ENCODE measurements at regions not wholly inside any gene's neighbourhood (a gene's known extent, or its start where the extent isn't known, plus 50 kb on each side); places are given as distances from the start of the nearest gene placed in this dataset.

DNA sequence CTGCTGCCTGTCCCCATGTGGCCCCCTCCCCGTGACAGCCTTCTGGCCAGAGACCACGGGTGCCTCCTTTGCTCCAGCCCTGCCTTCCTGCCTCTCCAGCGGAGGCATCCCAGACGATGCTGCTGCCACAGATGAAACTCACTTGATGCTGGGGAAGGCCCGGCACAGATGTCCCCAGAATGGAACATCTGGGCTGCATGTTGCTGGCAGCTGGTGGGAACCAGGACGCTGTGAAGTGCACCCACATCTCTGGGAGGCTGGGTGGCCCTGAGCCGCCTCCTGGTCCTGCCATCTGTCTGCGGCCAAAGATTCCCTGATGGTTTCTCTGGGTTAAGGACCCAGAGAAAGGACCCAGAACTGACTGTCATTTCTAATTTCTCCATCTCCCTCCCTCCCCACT lies 51.9 kb upstream of the PTPRS start:
- Histone ChIP-seq H2AFZ (ENCODE audit: low read length, unreplicated experiment) (no peak overlapping the region), H3K4me1 (ENCODE audit: control insufficient read depth, insufficient read depth, low read length, unreplicated experiment) (no peaks in the 10 kb centered on the region), H3K79me2 (ENCODE audit: control insufficient read depth, insufficient read depth, low read length, unreplicated experiment) (no peaks in the 10 kb centered on the region), H3K36me3 (ENCODE audit: insufficient read depth, low read length) (no peaks in the 10 kb centered on the region), H3K27ac (ENCODE audit: low read depth, low read length) (no peak overlapping the region), H3K27me3 (ENCODE audit: insufficient read depth, low read length) (peaks cover 57% of the 10 kb centered on the region), H3K4me3 (ENCODE audit: low read depth, low read length) (no peak overlapping the region)

GRCh38 chr19:5393088-5393487 lies 52.5 kb upstream of the PTPRS start:
- peaks cover 61% of the 10 kb centered on the region for H3K27me3 ChIP-seq (ENCODE audit: insufficient read depth, low read length)
- no peaks in the 10 kb centered on the region for H3K79me2 ChIP-seq (ENCODE audit: control insufficient read depth, insufficient read depth, low read length, unreplicated experiment)
- H3K4me1 ChIP-seq (ENCODE audit: control insufficient read depth, insufficient read depth, low read length, unreplicated experiment), result no peaks in the 10 kb centered on the region
- H2AFZ ChIP-seq (ENCODE audit: low read length, unreplicated experiment), result no peak overlapping the region
- H3K27ac ChIP-seq (ENCODE audit: low read depth, low read length), result no peak overlapping the region
- no peaks in the 10 kb centered on the region for H3K36me3 ChIP-seq (ENCODE audit: insufficient read depth, low read length)
- no peak overlapping the region for H3K4me3 ChIP-seq (ENCODE audit: low read depth, low read length)

DNA sequence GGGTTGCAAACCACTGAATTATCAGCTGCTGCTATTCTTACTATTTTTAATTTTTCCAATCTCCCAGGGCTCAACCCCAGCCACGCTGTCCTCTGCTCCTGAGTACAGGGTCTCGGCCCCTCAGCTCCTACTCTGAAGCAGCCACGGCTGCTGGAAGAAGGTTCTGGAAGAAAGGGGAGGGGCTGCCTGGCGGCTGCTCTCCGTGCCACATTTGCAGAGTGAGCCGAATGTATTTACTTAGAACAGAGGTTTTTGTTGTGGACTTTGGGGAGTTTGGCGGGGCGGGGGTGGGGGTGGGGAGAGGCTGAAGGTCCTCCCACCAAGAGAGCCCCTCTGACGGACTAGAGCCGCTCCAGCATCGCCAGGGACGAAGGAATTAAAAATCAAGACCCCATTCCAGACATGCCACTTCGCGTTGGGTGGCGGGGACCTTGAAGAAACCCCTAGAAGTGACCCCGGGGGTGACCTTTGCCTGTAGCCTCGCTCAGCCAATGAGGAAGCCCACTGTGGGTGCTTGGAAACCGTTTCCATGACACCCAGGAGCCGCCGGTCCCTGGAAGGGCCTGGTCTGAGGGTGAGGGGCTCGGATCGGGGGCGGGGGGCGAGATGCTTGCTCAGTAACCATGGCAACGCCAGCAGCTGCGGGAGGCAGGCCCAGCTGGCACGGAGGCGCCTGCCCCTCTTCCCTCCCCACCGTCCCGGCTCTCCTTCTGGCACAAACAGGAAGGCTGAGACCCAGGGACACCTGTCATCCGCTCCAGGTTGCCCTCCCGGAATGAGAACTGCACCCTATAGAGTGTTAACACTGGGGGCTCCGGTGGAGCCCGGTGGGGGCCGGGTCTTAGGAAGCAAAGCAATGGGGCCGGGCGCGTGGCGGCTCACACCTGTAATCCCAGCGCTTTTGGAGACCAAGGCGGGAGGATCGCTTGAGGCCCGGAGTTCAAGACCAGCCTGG lies 54.2 kb upstream of the PTPRS start:
- Histone ChIP-seq H3K27ac (ENCODE audit: low read depth, low read length) (no peak overlapping the region), H3K79me2 (ENCODE audit: control insufficient read depth, insufficient read depth, low read length, unreplicated experiment) (no peaks in the 10 kb centered on the region), H3K36me3 (ENCODE audit: insufficient read depth, low read length) (no peaks in the 10 kb centered on the region), H2AFZ (ENCODE audit: low read length, unreplicated experiment) (no peak overlapping the region), H3K4me1 (ENCODE audit: control insufficient read depth, insufficient read depth, low read length, unreplicated experiment) (no peaks in the 10 kb centered on the region), H3K4me3 (ENCODE audit: low read depth, low read length) (no peak overlapping the region), H3K27me3 (ENCODE audit: insufficient read depth, low read length) (peaks cover 66% of the 10 kb centered on the region)

DNA sequence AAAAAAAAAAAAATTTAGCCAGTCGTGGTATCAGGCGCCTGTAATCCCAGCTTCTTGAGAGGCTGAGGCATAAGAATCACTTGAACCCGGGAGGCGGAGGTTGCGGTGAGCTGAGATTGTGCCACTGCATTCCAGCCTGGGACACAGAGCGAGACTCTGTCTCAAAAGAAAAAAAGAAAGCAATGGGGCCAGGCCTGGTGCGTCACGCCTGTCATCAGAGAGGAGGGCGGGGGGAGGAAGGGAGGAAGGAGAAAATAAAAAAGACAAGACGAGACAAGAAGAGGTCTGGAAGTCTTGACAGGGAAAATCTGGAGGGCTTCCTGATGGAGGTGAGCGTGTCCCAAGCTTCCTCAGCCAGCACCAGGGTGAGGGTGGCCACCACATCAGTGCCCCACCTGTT lies 54.9 kb upstream of the PTPRS start:
- H2AFZ ChIP-seq (ENCODE audit: low read length, unreplicated experiment), result no peak overlapping the region
- H3K79me2 ChIP-seq (ENCODE audit: control insufficient read depth, insufficient read depth, low read length, unreplicated experiment), result no peaks in the 10 kb centered on the region
- peaks cover 66% of the 10 kb centered on the region for H3K27me3 ChIP-seq (ENCODE audit: insufficient read depth, low read length)
- H3K4me1 ChIP-seq (ENCODE audit: control insufficient read depth, insufficient read depth, low read length, unreplicated experiment), result no peaks in the 10 kb centered on the region
- no peak overlapping the region for H3K27ac ChIP-seq (ENCODE audit: low read depth, low read length)
- H3K4me3 ChIP-seq (ENCODE audit: low read depth, low read length), result no peak overlapping the region
- H3K36me3 ChIP-seq (ENCODE audit: insufficient read depth, low read length), result no peaks in the 10 kb centered on the region

GRCh38 chr19:5396096-5396939 lies 55.7 kb upstream of the PTPRS start:
- H2AFZ ChIP-seq (ENCODE audit: low read length, unreplicated experiment), result no peak overlapping the region
- no peak overlapping the region for H3K27ac ChIP-seq (ENCODE audit: low read depth, low read length)
- H3K27me3 ChIP-seq (ENCODE audit: insufficient read depth, low read length), result peaks cover 66% of the 10 kb centered on the region
- no peaks in the 10 kb centered on the region for H3K79me2 ChIP-seq (ENCODE audit: control insufficient read depth, insufficient read depth, low read length, unreplicated experiment)
- H3K4me1 ChIP-seq (ENCODE audit: control insufficient read depth, insufficient read depth, low read length, unreplicated experiment), result no peaks in the 10 kb centered on the region
- H3K36me3 ChIP-seq (ENCODE audit: insufficient read depth, low read length), result no peaks in the 10 kb centered on the region
- H3K4me3 ChIP-seq (ENCODE audit: low read depth, low read length), result no peak overlapping the region

DNA sequence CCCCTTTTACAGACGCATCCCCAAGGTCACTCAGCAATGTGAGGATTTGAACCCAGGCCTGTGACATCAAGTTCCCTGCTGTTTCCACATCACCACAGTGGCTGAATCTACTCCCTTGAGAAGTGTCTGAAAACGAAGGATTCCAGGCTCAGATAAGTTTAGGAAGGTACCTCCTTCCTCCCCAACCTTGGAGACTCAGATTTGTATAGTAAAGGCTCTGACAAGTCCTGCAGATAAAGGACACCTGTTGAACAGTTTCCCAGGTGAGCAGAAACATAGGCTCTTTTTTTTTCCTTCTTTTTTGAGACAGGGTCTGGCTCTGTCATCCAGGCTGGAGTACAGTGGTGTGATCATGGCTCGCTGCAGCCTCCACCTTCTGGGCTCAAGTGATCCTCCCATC lies 56.4 kb upstream of the PTPRS start:
- peaks cover 63% of the 10 kb centered on the region for H3K27me3 ChIP-seq (ENCODE audit: insufficient read depth, low read length)
- no peaks in the 10 kb centered on the region for H3K79me2 ChIP-seq (ENCODE audit: control insufficient read depth, insufficient read depth, low read length, unreplicated experiment)
- no peak overlapping the region for H2AFZ ChIP-seq (ENCODE audit: low read length, unreplicated experiment)
- no peaks in the 10 kb centered on the region for H3K4me1 ChIP-seq (ENCODE audit: control insufficient read depth, insufficient read depth, low read length, unreplicated experiment)
- H3K4me3 ChIP-seq (ENCODE audit: low read depth, low read length), result no peak overlapping the region
- no peaks in the 10 kb centered on the region for H3K36me3 ChIP-seq (ENCODE audit: insufficient read depth, low read length)
- H3K27ac ChIP-seq (ENCODE audit: low read depth, low read length), result no peak overlapping the region

DNA sequence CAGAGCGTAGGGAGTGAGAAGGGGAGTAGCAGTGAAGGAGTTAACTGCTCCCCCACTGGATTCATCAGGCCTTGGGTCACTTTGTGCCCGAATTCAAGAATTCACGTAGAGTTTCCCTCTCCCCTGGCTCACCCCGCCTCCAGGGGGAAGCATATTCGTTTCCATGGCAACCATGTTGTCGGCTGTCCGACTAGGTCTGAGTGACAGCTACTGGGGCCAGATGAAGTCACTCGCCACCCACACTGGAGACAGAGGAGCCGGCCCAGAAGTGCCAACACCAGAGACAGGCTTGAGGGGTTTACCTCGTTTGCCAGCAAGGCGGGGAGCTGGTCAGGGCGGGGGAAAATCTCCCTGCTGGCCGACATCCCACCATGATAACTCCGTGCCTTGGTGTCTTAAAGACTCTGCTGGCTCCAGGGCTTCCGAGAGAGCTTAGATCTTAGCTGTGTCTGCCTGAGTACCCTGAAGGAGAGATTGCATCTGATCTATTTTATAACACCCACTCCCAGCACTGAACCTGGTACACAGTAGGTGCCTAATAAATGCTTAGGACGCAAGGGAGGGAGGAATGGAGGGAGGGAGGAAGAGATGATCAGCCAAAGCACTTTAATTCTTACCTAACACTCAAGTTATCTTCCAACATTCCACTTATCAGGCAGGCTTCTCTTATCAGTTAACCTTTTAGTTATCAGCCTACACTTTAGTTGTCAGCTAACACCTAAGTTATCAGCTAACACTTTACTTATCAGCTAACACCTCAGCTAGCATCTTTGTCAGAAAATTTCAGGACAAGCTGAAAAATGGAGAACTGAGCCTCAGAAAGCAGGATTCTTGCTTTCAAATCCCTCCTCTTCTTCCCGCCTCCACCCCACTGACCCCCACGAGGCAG lies 57.2 kb upstream of the ZNRF4 start:
- Histone ChIP-seq H3K4me3 (ENCODE audit: low read depth, low read length) (no peak overlapping the region), H2AFZ (ENCODE audit: low read length, unreplicated experiment) (no peak overlapping the region), H3K79me2 (ENCODE audit: control insufficient read depth, insufficient read depth, low read length, unreplicated experiment) (no peaks in the 10 kb centered on the region), H3K27ac (ENCODE audit: low read depth, low read length) (no peak overlapping the region), H3K27me3 (ENCODE audit: insufficient read depth, low read length) (peaks cover 53% of the 10 kb centered on the region), H3K36me3 (ENCODE audit: insufficient read depth, low read length) (no peaks in the 10 kb centered on the region), H3K4me1 (ENCODE audit: control insufficient read depth, insufficient read depth, low read length, unreplicated experiment) (no peaks in the 10 kb centered on the region)

DNA sequence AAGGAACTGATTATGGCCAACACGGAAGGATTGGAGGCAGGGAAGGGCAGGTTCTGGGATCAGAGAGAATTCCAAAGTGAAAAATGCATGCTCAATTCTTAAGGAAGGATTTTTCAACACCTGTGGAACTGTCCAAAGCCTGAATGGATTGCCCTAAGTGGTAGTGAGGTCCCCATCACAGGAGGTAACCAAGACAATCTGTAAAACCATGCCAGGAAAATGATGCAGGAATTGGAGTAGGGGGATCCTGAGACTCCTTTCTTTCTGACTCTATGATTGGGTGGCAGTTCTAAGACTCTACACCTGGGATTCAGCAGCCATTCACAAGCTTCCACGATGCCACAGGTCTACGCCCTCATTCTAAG lies 56.5 kb upstream of the ZNRF4 start:
- peaks cover 46% of the 10 kb centered on the region for H3K27me3 ChIP-seq (ENCODE audit: insufficient read depth, low read length)
- no peak overlapping the region for H3K4me3 ChIP-seq (ENCODE audit: low read depth, low read length)
- no peak overlapping the region for H2AFZ ChIP-seq (ENCODE audit: low read length, unreplicated experiment)
- no peaks in the 10 kb centered on the region for H3K79me2 ChIP-seq (ENCODE audit: control insufficient read depth, insufficient read depth, low read length, unreplicated experiment)
- no peaks in the 10 kb centered on the region for H3K4me1 ChIP-seq (ENCODE audit: control insufficient read depth, insufficient read depth, low read length, unreplicated experiment)
- H3K36me3 ChIP-seq (ENCODE audit: insufficient read depth, low read length), result no peaks in the 10 kb centered on the region
- no peak overlapping the region for H3K27ac ChIP-seq (ENCODE audit: low read depth, low read length)

GRCh38 chr19:5403968-5404640 lies 51.1 kb upstream of the ZNRF4 start:
- Histone ChIP-seq H3K27ac (ENCODE audit: low read depth, low read length) (no peak overlapping the region), H2AFZ (ENCODE audit: low read length, unreplicated experiment) (no peak overlapping the region), H3K79me2 (ENCODE audit: control insufficient read depth, insufficient read depth, low read length, unreplicated experiment) (no peaks in the 10 kb centered on the region), H3K4me1 (ENCODE audit: control insufficient read depth, insufficient read depth, low read length, unreplicated experiment) (no peaks in the 10 kb centered on the region), H3K36me3 (ENCODE audit: insufficient read depth, low read length) (no peaks in the 10 kb centered on the region), H3K27me3 (ENCODE audit: insufficient read depth, low read length) (peaks cover 9% of the 10 kb centered on the region; the same call in 1 of the 2 replicates), H3K4me3 (ENCODE audit: low read depth, low read length) (no peak overlapping the region)

All from ACC112 (cell line).